ENCODE measurements at regions not wholly inside any gene's neighbourhood (a gene's known extent, or its start where the extent isn't known, plus 50 kb on each side); places are given as distances from the start of the nearest gene placed in this dataset.

- TF ChIP-seq CTCF (conservative IDR thresholded peaks at IDR 0.05; ENCODE audit: low read depth in 2 of 2) (no peak), REST (IDR thresholded peaks at IDR 0.05; ENCODE audit: unreplicated experiment) (no peak), POLR2AphosphoS5 (IDR thresholded peaks at IDR 0.05; ENCODE audit: low read depth) (no peak), ZNF114 (CRISPR knock-in tag; IDR thresholded peaks at IDR 0.05) (no peak), EZH2phosphoT487 (IDR thresholded peaks at IDR 0.05; ENCODE audit: unreplicated experiment) (no peak), JUNB (IDR thresholded peaks at IDR 0.05; ENCODE audit: unreplicated experiment) (no peak), EZH2 (IDR thresholded peaks at IDR 0.05; ENCODE audit: low read depth, unreplicated experiment) (no peak), ZNF462 (CRISPR knock-in tag; IDR thresholded peaks at IDR 0.05) (no peak), ZNF331 (CRISPR knock-in tag; IDR thresholded peaks at IDR 0.05; ENCODE audit: low read depth) (no peak), NANOG (IDR thresholded peaks at IDR 0.05; ENCODE audit: borderline replicate concordance) (no peak), CREB1 (CRISPR knock-in tag; IDR thresholded peaks at IDR 0.05; ENCODE audit: low read depth) (no peak), ETS1 (IDR thresholded peaks at IDR 0.05) (no peak), STAT1 (IDR thresholded peaks at IDR 0.05; ENCODE audit: unreplicated experiment) (no peak)
Observed at GRCh38 chr1:143667730-143668129, 304.1 kb downstream of the FAM72C start.

Data from GM23338 (cell line).